K562 (cell line): ENCODE measurements at regions not wholly inside any gene's neighbourhood (a gene's known extent, or its start where the extent isn't known, plus 50 kb on each side); places are given as distances from the start of the nearest gene placed in this dataset.

Experiments
- ATAC-seq: fragments of 200-7000 bp; cut with Tn5 transposase; 3 replicates; pipeline ENCODE4 v1.9.1; 2020; ENCODE audit warnings: moderate library complexity
- BruUV-seq: library from RNA; stranded (reverse); fragments of 400-500 nt; replicated peaks from 2 replicates; lab custom pipeline; 2021; lab: Mats Ljungman, UMichigan
- CTCF ChIA-PET: fragments of 300-600 bp; formaldehyde crosslinking; extraction: SDS; loops from one replicate; lab custom pipeline; 2021; ENCODE audit warnings: low intra/inter-chr PET ratio; lab: Yijun Ruan, JAX
- POLR2A ChIA-PET: fragments of 300-600, 350-650 bp; sonication (Branson Sonifier 250); formaldehyde crosslinking; extraction: SDS; loops from one replicate; lab custom pipeline; 2021; ENCODE audit warnings: antibody characterized with exemption, inconsistent platforms; lab: Yijun Ruan, JAX
- DNase-seq, 4 experiments: peaks; one replicate each; pipeline versions ENCODE4 v3.0.0 to v3.0.0-alpha.2; 2011 to 2018; ENCODE audit warnings: low spot score in 3 of 4, mixed read lengths in 3 of 4; ENCODE audit errors: extremely low read depth in 1 of 4
- FAIRE-seq: peaks from 2 replicates; lab custom pipeline; 2011; peaks lifted over from hg19 to GRCh38; lab: Jason Lieb, UNC
- H2AFZ ChIP-seq: 2 replicates; pipeline ENCODE4 v1.6.0; 2011; ENCODE audit warnings: low read depth, low read length, control low read depth, inconsistent platforms
- H3K27ac ChIP-seq: fragments of 200-600 bp; 3 replicates; pipeline ENCODE4 v1.8.0; 2011; ENCODE audit warnings: low read depth, mild to moderate bottlenecking, control low read depth, inconsistent platforms, low read length, moderate library complexity, mixed read lengths; ENCODE audit errors: extremely low read depth
- H3K27me3 ChIP-seq, 2 experiments: fragments of 300-600 bp in 1 of 2; 2 replicates in 1 of 2; 3 replicates in 1 of 2; pipeline versions ENCODE4 v1.6.0 to v1.8.0; 2011; ENCODE audit warnings: inconsistent platforms in 2 of 2, low read length in 2 of 2, mild to moderate bottlenecking in 1 of 2, mixed read lengths in 1 of 2, moderate library complexity in 1 of 2; ENCODE audit not compliant: control insufficient read depth in 2 of 2, insufficient read depth in 2 of 2
- H3K36me3 ChIP-seq: fragments of 300-600 bp; 3 replicates; pipeline ENCODE4 v1.8.0; 2011; ENCODE audit warnings: mild to moderate bottlenecking, low read length, inconsistent platforms; ENCODE audit not compliant: control insufficient read depth, insufficient read depth
- H3K4me1 ChIP-seq, 2 experiments: fragments of 200-600 bp in 1 of 2; replicated peaks in 1 of 2; 2 replicates in 1 of 2; 3 replicates in 1 of 2; pipeline versions ENCODE4 v1.5.1 to v1.8.0; 2011; ENCODE audit warnings: inconsistent platforms in 2 of 2, low read length in 2 of 2, mild to moderate bottlenecking in 1 of 2, mixed read lengths in 1 of 2, moderate library complexity in 1 of 2; ENCODE audit not compliant: control insufficient read depth in 2 of 2, insufficient read depth in 2 of 2
- H3K4me2 ChIP-seq: 2 replicates; pipeline ENCODE4 v1.6.1; 2011; ENCODE audit warnings: low read length, control low read depth, inconsistent platforms, mixed read lengths; ENCODE audit not compliant: insufficient read depth
- H3K4me3 ChIP-seq: fragments of 200-600 bp; sonication (generic), shearing (Covaris generic); 2 replicates; pipeline ENCODE4 v1.5.1; 2016; ENCODE audit warnings: control low read depth, inconsistent platforms
- H3K79me2 ChIP-seq: fragments of 200-600 bp; 3 replicates; pipeline ENCODE4 v1.8.0; 2011; ENCODE audit warnings: low read length, inconsistent platforms; ENCODE audit not compliant: control insufficient read depth, insufficient read depth
- H3K9ac ChIP-seq, 2 experiments: 2 replicates each; pipeline versions ENCODE4 v1.6.0 to v1.6.1; 2011; ENCODE audit warnings: low read depth in 2 of 2, low read length in 2 of 2, control low read depth in 1 of 2, inconsistent platforms in 1 of 2, mild to moderate bottlenecking in 1 of 2, mixed read lengths in 1 of 2; ENCODE audit not compliant: insufficient read depth in 1 of 2
- H3K9me1 ChIP-seq: one replicate; pipeline ENCODE4 v1.6.0; 2011; ENCODE audit warnings: inconsistent platforms, mild to moderate bottlenecking, low read length, moderate library complexity; ENCODE audit not compliant: control insufficient read depth, insufficient read depth
- H3K9me3 ChIP-seq: replicated peaks from 2 replicates; pipeline ENCODE4 v1.5.1; 2011; ENCODE audit warnings: low read depth, low read length, inconsistent platforms; ENCODE audit not compliant: control insufficient read depth, insufficient read depth
- H4K20me1 ChIP-seq: replicated peaks from 2 replicates; pipeline ENCODE4 v1.6.1; 2011; ENCODE audit warnings: low read length, inconsistent platforms, mixed read lengths; ENCODE audit not compliant: control insufficient read depth, insufficient read depth
- E2F8 ChIP-seq: fragments of 450-650 bp; IDR thresholded peaks from 2 replicates; pipeline ENCODE4 v1.7.1; 2018; ENCODE audit warnings: mild to moderate bottlenecking, low read depth; ENCODE audit not compliant: partially characterized antibody
- EP300 ChIP-seq: IDR thresholded peaks from 2 replicates; pipeline ENCODE4 v1.6.1; 2012; ENCODE audit warnings: low read length, improper control_type of control experiment
- FOXA1 ChIP-seq: fragments of 450-650 bp; IDR thresholded peaks from 2 replicates; pipeline ENCODE4 v1.6.1; 2016; ENCODE audit warnings: mild to moderate bottlenecking, borderline replicate concordance
- HEY1 ChIP-seq: fragments of 250-450 bp; sonication (Bioruptor Pico); IDR thresholded peaks from 2 replicates; pipeline ENCODE4 v1.5.0; 2020; ENCODE audit warnings: mild to moderate bottlenecking, moderate library complexity, borderline replicate concordance
- PHB ChIP-seq: fragments of 250-450 bp; sonication (Bioruptor Pico); IDR thresholded peaks from 2 replicates; pipeline ENCODE4 v1.5.0; 2021
- PRMT5 ChIP-seq: sonication (generic); formaldehyde crosslinking; IDR thresholded peaks from 2 replicates; pipeline ENCODE4 v1.5.0; 2020; ENCODE audit warnings: missing genetic modification reagents
- SIN3A ChIP-seq, 2 experiments: fragments of 150-350 bp in 1 of 2; IDR thresholded peaks; 2 replicates each; pipeline ENCODE4 v1.6.1; 2011 to 2016; ENCODE audit warnings: borderline replicate concordance in 2 of 2, low read depth in 2 of 2, low read length in 2 of 2, mild to moderate bottlenecking in 2 of 2, moderate library complexity in 2 of 2; ENCODE audit not compliant: control insufficient read depth in 1 of 2
- YBX1 ChIP-seq: fragments of 450-650 bp; IDR thresholded peaks from 2 replicates; pipeline ENCODE4 v1.7.1; 2016; ENCODE audit warnings: mild to moderate bottlenecking
- ZNF146 ChIP-seq: IDR thresholded peaks from one replicate; pipeline ENCODE4 v1.6.1; 2018; ENCODE audit warnings: missing compliant biosample characterization; ENCODE audit not compliant: unreplicated experiment
- ZNF217 ChIP-seq: sonication (generic); formaldehyde crosslinking; IDR thresholded peaks from 2 replicates; pipeline ENCODE4 v1.8.0; 2022; ENCODE audit warnings: mild to moderate bottlenecking, missing genetic modification reagents
- ZNF764 ChIP-seq: fragments of 250-450 bp; sonication (Bioruptor Pico); IDR thresholded peaks from 2 replicates; pipeline ENCODE4 v1.4.0; 2020; ENCODE audit warnings: low read depth, mild to moderate bottlenecking, moderate library complexity
- WGBS: fragments of 100-300 bp; shearing (Covaris generic); methylation state at CpG from one replicate; pipeline ENCODE4 v1.1.6; 2016; ENCODE audit warnings: low coverage, mixed read lengths; ENCODE audit not compliant: insufficient coverage; ENCODE audit errors: missing lambda C conversion rate; 5-methylcytosine and 5-hydroxymethylcytosine counted together
- in situ Hi-C: fragments of 300-500 bp; cut with MboI; formaldehyde crosslinking; loops from 4 replicates; pipeline ENCODE4 v1.15.0; 2018; ENCODE audit warnings: inconsistent platforms, mixed read lengths
- intact Hi-C: fragments of 100-400 bp; cut with micrococcal nuclease; formaldehyde crosslinking; loops from 2 replicates; pipeline ENCODE4 v1.14.2; 2022

GRCh38 chr11:41943656-41944055, 484.2 kb upstream of the LRRC4C start:
- no peak overlapping the region for H3K4me3 ChIP-seq
- H3K79me2 ChIP-seq: no peaks in the 10 kb centered on the region
- no peaks in the 10 kb centered on the region for H3K4me1 ChIP-seq
- in situ Hi-C loops (no loop called here), intact Hi-C loops (no loop called here)
- no peak for DNase-seq
- H2AFZ ChIP-seq: no peak overlapping the region
- ATAC-seq: no peak
- no peak overlapping the region for H3K9ac ChIP-seq
- no peaks in the 10 kb centered on the region for H4K20me1 ChIP-seq
- TF ChIP-seq ZNF764 (CRISPR knock-in tag) (no peak), YBX1 (no peak)
- ChIA-PET POLR2A (no interaction called here), CTCF (no interaction called here)
- 0% methylated on average over 2 of the region's 3 CpGs for WGBS
- no peak overlapping the region for H3K27ac ChIP-seq
- H3K27me3 ChIP-seq: no peaks in the 10 kb centered on the region
- no peaks in the 10 kb centered on the region for H3K36me3 ChIP-seq
- no TSS peak for BruUV-seq
- no peak for FAIRE-seq
- H3K4me2 ChIP-seq: no peak overlapping the region
- H3K9me1 ChIP-seq: no peaks in the 10 kb centered on the region
- H3K9me3 ChIP-seq: no peaks in the 10 kb centered on the region

GRCh38 chr11:41947392-41947791, 487.9 kb upstream of the LRRC4C start:
- no peak for FAIRE-seq
- Histone ChIP-seq H3K79me2 (no peaks in the 10 kb centered on the region), H3K36me3 (no peaks in the 10 kb centered on the region), H3K27me3 (no peaks in the 10 kb centered on the region), H3K4me1 (no peaks in the 10 kb centered on the region), H2AFZ (no peak overlapping the region), H3K9ac (no peak overlapping the region), H3K4me2 (no peak overlapping the region), H3K4me3 (no peak overlapping the region), H4K20me1 (no peaks in the 10 kb centered on the region), H3K27ac (no peak overlapping the region), H3K9me3 (no peaks in the 10 kb centered on the region), H3K9me1 (no peaks in the 10 kb centered on the region)
- POLR2A ChIA-PET: no interaction called here
- no TSS peak for BruUV-seq
- WGBS: 0% methylated on average over 10 of the region's 12 CpGs
- TF ChIP-seq EP300: no peak
- no peak for TF ChIP-seq HEY1 (CRISPR knock-in tag)
- TF ChIP-seq PHB (CRISPR knock-in tag): no peak
- TF ChIP-seq E2F8: no peak
- TF ChIP-seq PRMT5 (CRISPR knock-in tag): no peak
- TF ChIP-seq ZNF217 (CRISPR knock-in tag): no peak
- TF ChIP-seq FOXA1: no peak
- no peak for TF ChIP-seq SIN3A (IDR thresholded peaks at IDR 0.05; ENCODE audit: borderline replicate concordance in 2 of 2, control insufficient read depth in 1 of 2, low read depth in 2 of 2, low read length in 2 of 2)
- no peak for TF ChIP-seq ZNF146 (CRISPR knock-in tag)
- intact Hi-C loops (no loop called here), in situ Hi-C loops (no loop called here)
- no peak for ATAC-seq
- CTCF ChIA-PET: no interaction called here
- no peak for DNase-seq
